Colon (tissue), 2 donors: ENCODE measurements at regions not wholly inside any gene's neighbourhood (a gene's known extent, or its start where the extent isn't known, plus 50 kb on each side); places are given as distances from the start of the nearest gene placed in this dataset.

Source experiments
- FAIRE-seq: peaks from 2 replicates; lab custom pipeline; 2012; peaks lifted over from hg19 to GRCh38; lab: Jason Lieb, UNC
- donor health status: control.
- donor health status: control.

GRCh38 chr7:156222611-156223010 lies 410.3 kb upstream of the SHH start:
- FAIRE-seq, result no peak

GRCh38 chr7:156222151-156222550 lies 409.9 kb upstream of the SHH start:
- no peak for FAIRE-seq

GRCh38 chr7:156220701-156221100 lies 408.4 kb upstream of the SHH start:
- FAIRE-seq, result no peak

GRCh38 chr7:156220078-156220605 lies 407.9 kb upstream of the SHH start:
- FAIRE-seq, result no peak

GRCh38 chr7:156219307-156220077 lies 407.2 kb upstream of the SHH start:
- no peak for FAIRE-seq

- FAIRE-seq, result no peak
These were observed 406.5 kb upstream of the SHH start for GRCh38 chr7:156218544-156219306.

GRCh38 chr7:156217803-156218202 lies 405.5 kb upstream of the SHH start:
- no peak for FAIRE-seq

- FAIRE-seq, result no peak
These were observed 396.8 kb upstream of the SHH start for GRCh38 chr7:156209087-156209486.

- FAIRE-seq, result no peak
These were observed 395.0 kb upstream of the SHH start for GRCh38 chr7:156207306-156207705.

- FAIRE-seq, result no peak
These were observed 393.9 kb upstream of the SHH start for GRCh38 chr7:156206174-156206573.

GRCh38 chr7:156204820-156205219 lies 392.6 kb upstream of the SHH start:
- no peak for FAIRE-seq

- FAIRE-seq, result no peak
These were observed 391.7 kb upstream of the SHH start for GRCh38 chr7:156203923-156204322.

- FAIRE-seq, result no peak
These were observed 386.0 kb upstream of the SHH start for GRCh38 chr7:156198277-156198676.

GRCh38 chr7:156196649-156197048 lies 384.4 kb upstream of the SHH start:
- no peak for FAIRE-seq

- no peak for FAIRE-seq
These were observed 383.0 kb upstream of the SHH start for GRCh38 chr7:156195276-156195675.

- FAIRE-seq, result no peak
These were observed 382.6 kb upstream of the SHH start for GRCh38 chr7:156194813-156195212.

- FAIRE-seq, result no peak
These were observed 380.7 kb upstream of the SHH start for GRCh38 chr7:156192921-156193320.

GRCh38 chr7:156191090-156191489 lies 378.8 kb upstream of the SHH start:
- FAIRE-seq, result no peak

- FAIRE-seq, result no peak
These were observed 372.8 kb upstream of the SHH start for GRCh38 chr7:156185076-156185475.

- FAIRE-seq, result no peak
These were observed 371.9 kb upstream of the SHH start for GRCh38 chr7:156184164-156184563.

- FAIRE-seq, result no peak
These were observed 368.4 kb upstream of the SHH start for GRCh38 chr7:156180451-156181229.

- no peak for FAIRE-seq
These were observed 367.7 kb upstream of the SHH start for GRCh38 chr7:156179872-156180390.
